ENCODE measurements at regions not wholly inside any gene's neighbourhood (a gene's known extent, or its start where the extent isn't known, plus 50 kb on each side); places are given as distances from the start of the nearest gene placed in this dataset.
"Not testable (repeated sequence)": the region's sequence is repeated elsewhere in the genome, so short reads cannot be mapped to it uniquely, and the experiment has no call there.

DNA sequence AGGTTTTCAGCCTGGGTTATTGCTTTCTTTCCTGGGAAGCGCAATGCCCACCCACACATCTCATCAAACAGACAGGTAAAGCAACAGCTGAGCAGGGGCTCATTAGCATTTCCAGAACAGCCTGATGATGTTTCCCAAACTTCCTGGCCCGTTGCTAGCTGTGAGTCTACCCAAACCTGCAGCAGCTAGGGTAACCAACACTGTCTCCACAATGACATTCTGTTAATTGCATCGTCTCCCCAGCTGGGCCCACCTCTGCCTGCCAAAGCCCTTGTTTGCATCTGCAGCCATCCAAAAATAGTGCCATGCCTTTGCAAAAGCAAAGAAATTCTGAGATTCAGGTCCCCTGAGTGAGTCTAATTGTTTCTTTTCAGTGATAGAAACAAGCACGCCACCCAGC, 273.0 kb downstream of the MED10 start:
- no peak for DNase-seq

DNA sequence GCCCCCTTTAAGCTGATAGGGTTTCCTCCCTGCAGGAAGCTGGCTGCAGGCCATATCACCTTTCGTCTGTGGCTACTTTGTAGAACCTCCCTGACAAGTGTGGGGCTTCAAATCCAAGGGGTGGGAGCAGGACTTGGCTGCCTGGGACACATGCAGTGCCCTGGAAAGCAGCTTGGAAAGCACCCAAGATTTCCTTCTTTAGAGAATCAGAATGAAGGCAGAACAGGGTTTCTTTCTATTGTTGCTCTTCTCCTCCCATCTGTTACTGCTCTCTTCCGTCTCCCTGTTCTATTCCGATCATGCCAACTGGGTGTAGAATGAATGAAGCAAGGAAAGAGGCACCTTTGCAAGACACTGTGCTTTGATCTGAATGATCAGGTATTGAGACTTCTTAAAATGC, 282.2 kb downstream of the MED10 start:
- no peak for DNase-seq

DNA sequence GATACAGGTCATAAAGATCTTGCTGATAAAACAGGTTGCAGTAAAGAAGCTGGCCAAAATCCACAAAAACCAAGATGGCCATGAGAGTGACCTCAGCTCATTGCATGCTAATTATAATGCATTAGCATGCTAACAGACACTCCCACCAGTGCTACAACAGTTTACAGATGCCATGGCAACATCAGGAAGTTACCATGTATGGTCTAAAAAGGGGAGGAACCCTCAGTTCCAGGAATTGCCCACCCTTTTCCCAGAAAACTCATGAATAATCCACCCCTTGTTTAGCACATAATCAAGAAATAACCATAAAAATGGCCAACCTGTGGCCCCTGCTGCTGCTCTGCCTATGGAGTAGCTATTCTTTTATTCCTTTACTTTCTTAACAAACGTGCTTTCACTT, 284.2 kb downstream of the MED10 start:
- not testable (repeated sequence) for DNase-seq

DNA sequence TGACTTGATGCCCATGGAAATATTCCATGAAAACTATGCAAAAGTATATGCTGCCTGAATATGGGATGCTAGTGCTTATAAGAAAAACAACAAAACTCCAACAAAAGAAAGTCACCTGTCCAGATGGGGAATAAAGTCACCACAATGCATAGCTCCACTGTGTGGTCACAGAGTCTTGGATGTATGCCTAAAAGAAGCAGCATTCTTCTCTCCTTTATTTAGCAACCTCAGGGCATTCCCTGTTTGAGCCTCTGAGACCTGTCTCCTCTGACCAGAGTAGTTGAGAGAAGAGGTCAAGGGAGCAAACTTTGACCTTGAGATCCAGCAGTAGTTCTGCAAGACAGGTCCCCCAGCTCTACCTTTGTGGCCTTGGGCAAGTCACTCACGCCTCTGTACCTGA, 287.5 kb downstream of the MED10 start:
- DNase-seq = no peak

DNA sequence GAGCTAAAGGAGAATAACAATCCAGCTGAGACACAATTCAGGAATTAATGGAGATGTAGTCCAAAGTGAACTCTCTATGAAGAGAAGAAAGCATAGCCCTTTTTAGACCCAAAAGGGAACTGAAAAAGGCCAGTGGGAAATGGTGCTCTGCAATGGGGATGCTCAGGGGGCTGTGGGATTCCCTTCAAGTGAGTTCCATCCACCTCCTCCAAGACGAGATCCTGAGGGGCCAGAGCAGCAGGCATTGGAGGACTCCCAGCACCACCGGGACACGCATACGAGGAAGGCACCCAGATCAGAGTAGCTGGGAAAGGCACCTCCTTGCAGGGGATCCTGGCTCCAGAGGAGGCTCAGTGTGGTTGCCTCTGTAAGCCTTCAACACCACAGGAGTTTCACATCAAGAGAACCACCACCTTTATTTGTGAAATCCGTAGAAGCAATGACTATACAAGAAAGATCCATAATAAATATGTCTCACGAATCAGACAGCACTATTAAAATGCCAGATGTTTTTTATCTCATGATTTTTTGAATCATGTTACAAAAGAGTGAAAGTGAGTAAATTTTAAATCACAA, 288.2 kb downstream of the MED10 start:
- no peak for DNase-seq

DNA sequence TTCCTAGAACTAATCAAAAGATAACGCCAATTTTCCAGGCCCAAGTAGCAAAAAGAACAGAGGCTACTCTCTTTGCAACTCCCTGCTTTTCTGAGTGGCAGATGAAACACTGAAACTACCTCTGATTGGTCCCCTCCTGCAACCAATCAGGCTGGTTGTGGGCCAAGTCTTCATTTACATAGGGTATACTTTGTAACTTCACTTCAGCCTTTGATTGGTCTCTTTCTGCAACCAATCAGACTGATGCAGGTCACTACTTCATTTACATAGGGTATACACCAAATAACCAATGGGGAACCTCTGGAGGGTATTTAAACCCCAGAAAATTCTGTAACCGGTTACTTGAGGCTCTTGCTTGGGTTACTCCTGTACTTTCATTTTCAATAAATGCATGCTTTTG, 289.6 kb downstream of the MED10 start:
- DNase-seq = no peak

DNA sequence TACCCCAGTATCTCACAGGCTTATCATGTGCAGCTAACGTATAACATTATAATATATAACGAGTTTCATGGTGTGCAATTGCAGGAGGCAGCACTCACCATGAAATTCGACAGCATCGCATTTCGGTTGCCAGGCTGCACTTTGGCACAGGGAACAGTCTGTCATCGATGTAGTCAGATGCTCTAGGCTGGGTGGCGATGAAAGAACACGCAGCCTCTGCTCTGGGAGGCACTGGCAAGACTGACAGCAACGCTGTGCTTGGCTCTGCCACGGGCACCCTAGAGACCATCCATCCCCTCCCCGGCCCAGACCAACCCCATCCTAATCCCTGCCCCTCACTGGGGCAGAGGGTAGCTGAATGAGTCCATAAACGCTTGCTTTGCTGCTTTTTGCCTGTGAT, 290.8 kb downstream of the MED10 start:
- DNase-seq = no peak

DNA sequence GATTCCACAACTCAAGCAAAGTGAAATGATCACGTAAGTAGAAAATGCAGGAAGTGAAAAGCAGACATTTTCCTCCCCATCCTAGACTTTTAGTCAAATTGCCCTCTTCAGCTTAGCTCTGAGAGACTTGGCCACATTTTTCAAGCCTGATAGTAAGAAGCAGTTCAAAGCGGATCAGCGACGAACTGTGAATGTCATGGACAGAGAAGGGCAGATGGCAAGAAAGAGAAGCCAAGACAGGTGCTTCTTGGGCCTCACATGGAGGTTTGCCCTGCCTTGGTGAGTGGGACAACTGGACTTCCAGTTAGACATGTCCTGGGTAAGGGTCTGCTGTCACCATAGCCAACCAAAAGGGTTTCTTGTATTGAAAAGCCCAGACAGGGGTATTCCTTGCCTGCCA, 291.5 kb downstream of the MED10 start:
- no peak for DNase-seq

DNA sequence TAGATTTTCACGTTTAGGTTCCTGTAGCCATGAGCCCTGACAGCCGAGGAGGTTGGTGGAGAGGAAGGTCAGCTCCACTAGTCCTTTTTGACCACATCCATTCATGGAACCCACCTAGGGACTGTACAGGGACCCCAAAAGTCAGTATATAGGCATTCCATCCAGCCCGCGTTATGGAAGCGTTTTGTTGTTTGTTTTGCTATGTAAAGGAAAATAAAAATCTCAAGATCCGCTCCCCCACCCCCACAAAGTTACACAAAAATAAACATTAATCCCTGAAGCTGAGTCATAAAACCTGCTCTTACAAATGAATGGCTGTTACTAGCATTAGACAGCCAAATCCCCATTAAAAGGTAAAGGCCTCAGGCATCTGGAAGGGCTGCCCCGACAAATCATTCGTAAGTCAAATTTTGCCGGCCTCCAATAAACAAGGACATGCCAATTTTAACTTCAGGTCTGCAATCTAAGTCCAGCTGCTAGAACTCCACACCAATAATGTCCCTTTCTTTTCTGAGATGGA, 292.9 kb downstream of the MED10 start:
- DNase-seq = no peak

DNA sequence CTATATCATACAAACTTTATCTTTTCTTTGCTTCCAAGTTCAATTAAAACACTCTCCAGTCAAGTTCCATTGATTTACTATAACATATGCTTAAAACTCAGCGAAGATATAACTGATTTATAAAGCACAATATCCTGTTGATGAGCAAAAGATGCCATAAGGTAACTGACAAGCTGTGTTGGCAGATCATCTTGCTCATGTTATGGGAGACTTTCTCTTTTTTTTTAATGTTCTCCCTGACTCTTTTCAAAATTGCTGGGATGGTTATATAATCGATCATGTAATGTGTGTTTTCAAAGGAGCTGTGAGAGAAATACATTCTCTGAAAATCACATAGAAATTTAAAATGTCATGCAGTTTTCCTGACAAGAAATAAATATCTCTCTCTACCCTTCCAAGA, 293.5 kb downstream of the MED10 start:
- no peak for DNase-seq

DNA sequence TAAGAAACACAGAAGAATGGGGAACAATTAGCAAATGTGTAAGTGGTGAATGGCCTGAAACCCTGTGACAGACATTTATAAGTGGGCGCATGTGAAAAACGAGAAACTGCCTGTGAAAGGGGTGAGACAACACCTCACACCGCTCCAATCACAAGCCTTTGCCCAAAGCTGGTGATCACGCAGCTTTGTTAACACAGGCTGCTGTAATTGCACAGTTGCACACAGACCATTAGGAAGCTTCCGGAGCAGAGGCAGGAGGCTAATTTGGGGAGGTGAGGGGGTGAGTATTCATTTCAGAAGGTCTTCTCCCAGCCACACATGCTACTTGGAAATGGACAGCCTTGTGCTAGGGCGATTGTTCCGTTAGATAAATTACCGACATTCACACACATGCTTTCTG, 294.0 kb downstream of the MED10 start:
- no peak for DNase-seq

DNA sequence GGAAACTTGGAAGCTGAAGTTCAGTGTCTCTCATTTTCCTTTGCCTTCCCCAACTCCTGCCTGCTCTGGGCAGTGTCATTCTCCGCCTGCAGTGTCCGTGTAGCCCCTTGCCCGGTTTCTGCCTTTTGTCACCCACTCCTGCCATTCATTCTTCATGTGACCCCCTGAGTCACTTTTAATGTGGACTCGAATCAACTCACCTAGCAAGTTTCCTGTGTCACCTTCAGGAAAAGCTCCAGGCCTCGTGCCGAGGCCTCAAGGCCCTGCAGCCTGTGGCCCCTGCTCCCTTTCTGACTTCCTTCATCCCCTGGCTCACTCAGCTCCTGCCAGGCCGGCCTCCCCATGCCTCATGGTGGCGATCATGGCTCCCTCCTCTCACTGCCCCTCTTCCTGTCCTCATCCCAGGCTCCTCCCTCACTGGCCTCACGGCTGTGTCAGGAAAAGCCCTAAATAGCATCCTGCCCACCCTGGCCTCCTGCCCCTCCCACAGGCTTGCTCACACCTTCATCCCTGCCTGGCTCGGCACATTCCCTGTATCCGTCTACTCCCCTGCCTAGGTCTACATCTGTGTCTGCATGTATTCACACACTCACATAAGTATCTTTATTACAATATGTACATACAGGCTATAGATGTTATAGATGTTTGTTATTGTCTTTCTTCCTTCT, 294.9 kb downstream of the MED10 start:
- DNase-seq = no peak

DNA sequence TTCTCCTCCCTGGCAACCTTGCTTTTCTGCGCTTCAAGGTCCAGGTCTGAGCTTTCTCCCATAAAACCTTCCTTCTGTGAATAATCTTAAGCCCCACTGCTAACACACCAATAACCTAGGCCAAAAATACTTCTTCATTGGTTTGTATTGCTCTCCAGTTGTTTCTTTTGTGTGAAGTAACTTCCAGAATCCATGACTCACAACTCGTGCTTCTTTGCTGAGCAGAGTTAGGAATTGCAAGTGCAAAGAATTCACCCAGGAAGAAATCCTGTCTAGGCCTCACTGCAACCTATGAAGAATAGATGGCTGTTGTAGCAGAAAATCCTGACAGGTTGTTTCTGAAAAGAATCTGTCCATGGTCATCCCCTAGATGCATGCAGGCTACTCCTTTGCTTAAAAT, 295.7 kb downstream of the MED10 start:
- DNase-seq = no peak

DNA sequence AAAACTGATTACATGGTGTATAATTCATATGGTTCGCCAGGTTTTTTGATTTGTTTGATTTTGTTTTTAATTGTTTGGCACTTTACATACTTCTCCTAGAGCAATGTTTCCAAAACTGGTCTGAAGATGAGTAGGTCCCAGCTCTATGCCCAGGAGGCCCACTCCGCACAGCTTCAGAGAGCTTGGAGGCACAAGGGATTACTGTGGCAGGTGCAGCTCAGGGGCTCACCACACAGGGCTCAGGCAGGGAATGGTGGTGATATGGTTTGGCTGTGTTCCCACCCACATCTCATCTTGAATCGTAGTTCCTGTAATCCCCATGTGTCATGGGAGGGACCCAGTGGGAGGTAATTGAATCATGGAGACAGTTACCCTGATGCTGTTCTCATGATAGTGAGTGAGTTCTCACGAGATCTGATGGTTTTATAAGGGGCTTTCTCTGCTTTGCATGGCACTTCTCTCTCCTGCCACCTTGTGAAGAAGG, 296.6 kb downstream of the MED10 start:
- DNase-seq = no peak

DNA sequence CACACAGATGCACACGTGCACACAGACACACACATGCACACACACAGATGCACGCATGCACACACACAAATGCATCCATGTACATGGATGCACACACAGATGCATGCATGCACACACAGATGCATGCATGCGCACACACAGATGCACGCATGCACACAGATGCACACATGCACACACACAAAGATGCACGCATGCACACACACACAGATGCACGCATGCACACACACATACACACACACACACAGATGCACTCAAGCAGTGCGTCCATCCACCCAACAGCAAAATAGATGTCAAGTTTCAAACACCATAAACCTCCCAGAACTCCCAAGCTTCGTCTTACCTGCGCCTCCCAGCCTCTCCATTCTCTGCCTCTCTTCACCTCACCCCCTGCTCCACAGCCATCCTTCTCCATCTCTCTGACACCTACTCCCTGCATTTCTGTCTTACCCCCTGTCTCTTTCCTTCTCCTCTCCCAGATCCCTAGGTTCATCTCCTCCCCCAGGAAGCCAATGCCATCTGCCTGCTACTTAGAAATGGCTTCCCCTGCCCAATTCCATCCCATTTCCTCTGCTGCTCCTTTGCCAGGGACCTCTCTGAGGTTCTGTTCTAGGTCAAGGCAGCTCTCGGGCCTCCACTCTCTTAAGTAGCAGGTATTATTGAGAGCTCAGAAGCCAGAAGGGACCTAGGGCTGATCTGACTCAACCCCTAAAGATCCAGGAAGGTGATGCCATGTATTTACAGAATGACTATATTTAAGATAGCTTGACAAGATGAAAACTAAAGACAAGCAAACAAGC, 297.2 kb downstream of the MED10 start:
- no peak for DNase-seq

DNA sequence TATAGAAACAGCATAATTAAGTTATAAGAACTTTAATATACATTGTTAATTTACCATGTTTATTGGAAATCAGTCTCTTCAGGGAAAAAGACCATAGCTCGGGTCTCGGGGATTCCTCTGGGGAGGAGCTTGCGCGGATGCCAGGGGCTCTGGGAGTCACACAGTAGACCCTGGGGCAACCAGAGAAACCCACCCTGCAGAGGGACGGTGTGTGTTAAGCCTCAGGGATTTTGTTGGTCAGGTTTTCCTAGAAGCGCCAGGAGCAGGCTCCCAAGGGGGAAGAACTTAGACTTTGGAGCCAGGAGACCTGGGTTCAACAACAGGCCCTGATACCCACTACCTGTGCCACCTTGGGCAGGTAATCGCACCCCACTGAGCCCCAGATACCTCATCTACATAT, 297.9 kb downstream of the MED10 start:
- DNase-seq = no peak

DNA sequence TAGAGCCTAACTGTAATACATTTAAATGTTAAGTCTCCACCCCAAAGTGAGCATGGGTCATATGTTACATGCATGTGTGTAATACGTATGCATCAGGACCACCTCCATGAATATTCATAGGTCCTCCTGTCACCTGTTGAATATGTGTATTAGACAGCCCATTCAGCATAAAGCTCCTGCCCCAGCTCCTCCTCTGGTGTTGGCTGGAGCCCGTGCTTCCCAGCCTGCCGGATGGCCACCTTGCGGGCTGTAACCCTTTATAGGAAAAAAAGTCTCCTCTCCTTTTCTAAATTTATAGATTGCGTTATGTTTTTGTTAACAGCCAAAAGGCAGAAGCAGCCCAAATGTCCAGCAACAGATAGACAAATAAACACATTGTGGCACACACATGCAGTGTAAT, 299.5 kb downstream of the MED10 start:
- no peak for DNase-seq

DNA sequence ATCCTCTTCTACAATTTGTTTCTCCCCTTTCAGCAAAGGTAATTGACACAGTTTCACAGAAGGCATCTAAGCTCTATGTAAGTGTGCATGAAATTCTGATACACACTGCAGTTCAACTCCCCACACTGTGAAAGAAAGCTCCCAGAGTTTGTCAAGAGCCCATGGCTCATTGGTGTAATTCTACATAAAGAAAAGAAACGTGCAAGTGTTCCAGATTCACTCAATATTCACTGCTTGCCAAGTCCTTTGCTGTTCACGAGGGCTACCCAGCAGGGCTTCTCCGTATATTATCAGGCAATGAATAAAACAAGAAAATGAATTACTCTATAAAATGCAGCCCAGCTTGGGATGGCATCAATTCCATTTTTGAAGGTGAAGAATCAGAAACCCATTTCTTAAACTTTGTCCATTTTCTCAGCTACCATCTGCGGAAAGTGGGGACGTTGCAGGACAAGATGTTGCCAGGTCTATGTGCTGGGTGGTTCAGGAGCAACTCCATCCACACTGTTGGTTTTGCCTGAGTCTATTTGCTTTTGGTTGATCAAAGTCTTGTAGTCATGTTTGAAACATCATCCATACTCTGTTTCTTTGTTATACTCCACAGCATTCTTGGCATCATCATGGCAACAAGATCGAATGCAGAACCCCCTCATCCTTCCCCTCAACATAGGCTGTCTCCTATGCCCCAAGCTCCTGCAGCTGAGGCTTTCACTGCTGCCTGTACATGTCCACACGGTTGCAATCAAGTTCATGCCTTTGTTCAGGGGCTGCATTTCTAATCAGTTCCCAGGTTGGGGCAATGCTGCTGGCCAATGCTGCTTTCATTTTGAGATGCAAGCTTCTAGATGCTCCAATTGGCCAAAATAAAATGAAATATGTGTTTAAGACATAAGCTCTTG, 301.8 kb downstream of the MED10 start:
- DNase-seq = no peak

DNA sequence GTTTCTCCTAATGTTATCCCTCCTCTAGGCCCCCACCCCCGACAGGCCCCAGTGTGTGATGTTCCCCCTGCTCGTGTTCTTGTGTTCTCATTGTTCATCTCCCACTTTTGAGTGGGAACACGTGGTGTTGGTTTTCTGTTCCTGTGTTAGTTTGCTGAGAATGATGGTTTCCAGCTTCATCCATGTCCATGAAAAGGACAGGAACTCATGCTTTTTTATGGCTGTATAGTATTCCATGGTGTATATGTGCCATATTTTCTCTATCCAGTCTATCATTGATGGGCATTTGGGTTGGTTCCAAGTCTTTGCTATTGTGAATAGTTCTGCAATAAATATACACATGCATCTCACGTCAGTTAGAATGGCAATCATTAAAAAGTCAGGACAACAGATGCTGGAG, 305.9 kb downstream of the MED10 start:
- not testable (repeated sequence) for DNase-seq

DNA sequence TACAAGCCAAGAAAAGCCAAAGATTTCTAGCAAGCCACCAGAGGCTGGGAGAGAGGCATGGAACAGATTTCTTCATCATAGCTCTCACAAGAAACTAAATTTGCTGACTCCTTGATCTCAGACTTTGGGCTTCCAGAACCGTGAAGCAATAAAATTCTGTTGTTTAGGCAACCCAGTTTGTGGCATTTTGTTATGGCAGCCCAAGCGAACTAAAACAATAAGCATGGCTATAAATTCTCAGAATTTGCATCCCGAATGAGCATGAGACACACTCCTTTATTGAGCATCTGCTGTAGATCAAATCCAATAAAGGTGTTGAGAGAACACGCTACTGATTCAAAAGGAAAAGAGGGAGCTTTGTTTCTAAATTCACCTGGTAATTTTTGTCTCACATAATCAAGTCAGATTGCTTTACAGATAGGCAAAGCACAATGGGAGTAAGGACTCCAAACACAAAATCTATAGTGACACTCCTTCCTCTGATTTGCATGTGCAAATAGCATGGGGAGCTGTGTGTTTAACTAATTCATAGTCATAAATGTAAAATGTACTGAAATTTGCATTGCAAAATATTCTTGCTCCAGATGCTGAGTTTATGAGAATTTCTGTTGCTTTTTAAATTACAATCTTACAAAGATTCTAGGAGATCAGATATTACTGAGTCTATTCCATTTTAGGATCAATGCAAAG, 308.7 kb downstream of the MED10 start:
- no peak for DNase-seq

DNA sequence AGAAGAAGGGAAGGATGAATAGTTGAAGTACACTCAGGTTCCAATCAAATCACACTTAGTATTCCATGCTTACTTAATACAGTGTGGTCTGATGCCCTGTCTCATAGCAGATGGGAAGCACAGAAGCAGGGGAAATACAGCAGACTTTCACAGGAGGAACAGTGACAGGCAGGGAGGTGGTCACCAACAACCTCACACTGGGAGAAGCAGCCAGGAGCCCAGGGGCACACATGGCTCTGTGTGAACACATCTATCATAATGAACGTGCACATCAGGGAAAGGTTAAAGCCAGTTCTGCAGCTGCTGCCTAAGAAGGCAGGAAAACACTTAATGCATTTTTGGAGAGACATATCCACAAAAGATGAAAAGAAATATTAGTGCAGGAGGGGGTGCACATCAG, 312.3 kb downstream of the MED10 start:
- DNase-seq = no peak

DNA sequence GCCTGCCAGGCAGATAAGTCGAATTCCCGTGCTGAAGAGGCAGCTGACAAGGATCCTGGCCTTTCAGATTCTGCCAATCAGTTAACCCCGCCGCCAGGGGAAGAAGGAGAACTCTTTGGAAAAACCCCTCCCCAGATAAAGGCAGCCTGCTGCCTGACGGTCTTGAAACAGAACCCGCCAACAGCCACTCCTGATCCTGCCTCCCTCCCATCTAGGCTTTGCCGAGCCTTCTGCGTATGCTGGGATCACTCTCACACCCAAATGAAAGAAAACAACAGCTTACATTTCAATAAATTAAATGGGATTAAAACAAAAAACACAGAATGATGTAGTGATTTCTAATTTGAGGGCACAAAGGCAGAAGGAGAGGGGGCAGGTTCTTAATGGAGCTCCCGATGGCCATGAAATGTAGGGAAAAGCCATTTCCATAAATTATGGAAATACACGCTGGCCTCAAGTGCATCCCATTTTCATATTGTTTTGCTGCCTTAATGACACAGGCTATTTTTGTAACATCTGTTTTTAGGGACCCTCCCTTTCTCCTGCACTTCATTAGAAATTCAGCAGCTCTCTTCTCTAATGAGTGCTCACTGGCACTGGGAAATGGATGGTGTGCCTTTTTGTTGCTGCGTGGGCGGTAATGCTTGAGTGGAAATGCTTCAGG, 319.1 kb downstream of the MED10 start:
- DNase-seq = no peak

Measured in right forelimb (tissue), 1 donor.